Smooth muscle cell (in vitro differentiated cells): ENCODE measurements at regions not wholly inside any gene's neighbourhood (a gene's known extent, or its start where the extent isn't known, plus 50 kb on each side); places are given as distances from the start of the nearest gene placed in this dataset.
"Not testable (repeated sequence)": the region's sequence is repeated elsewhere in the genome, so short reads cannot be mapped to it uniquely, and the experiment has no call there.

Experiments used
- DNase-seq: peaks from one replicate; lab custom pipeline; 2025; ENCODE audit not compliant: unreplicated experiment; lab: John Stamatoyannopoulos, UW
- H2AFZ ChIP-seq: fragments of 200-600 bp; sonication (generic); 2 replicates; pipeline ENCODE4 v1.6.0; 2016; ENCODE audit warnings: antibody characterized with exemption, low read depth, mild to moderate bottlenecking
- H3F3A ChIP-seq: fragments of 200-600 bp; sonication (generic); 2 replicates; pipeline ENCODE4 v1.6.0; 2017; ENCODE audit warnings: antibody characterized with exemption, low read depth
- H3K27ac ChIP-seq: fragments of 200-600 bp; sonication (generic); 2 replicates; pipeline ENCODE4 v1.5.1; 2016; ENCODE audit warnings: low read depth, mild to moderate bottlenecking
- H3K27me3 ChIP-seq: fragments of 200-600 bp; sonication (generic); 2 replicates; pipeline ENCODE4 v1.6.1; 2016; ENCODE audit warnings: low read depth, mild to moderate bottlenecking
- H3K36me3 ChIP-seq: fragments of 200-600 bp; sonication (generic); 2 replicates; pipeline ENCODE4 v1.5.1; 2016; ENCODE audit warnings: low read depth
- H3K4me1 ChIP-seq: fragments of 200-600 bp; sonication (generic); 2 replicates; pipeline ENCODE4 v1.5.1; 2016; ENCODE audit warnings: low read depth
- H3K4me2 ChIP-seq: fragments of 200-600 bp; sonication (generic); 2 replicates; pipeline ENCODE4 v1.6.0; 2016; ENCODE audit warnings: mild to moderate bottlenecking
- H3K4me3 ChIP-seq: fragments of 200-600 bp; sonication (generic); 2 replicates; pipeline ENCODE4 v1.5.1; 2016; ENCODE audit warnings: mild to moderate bottlenecking
- H3K79me2 ChIP-seq: fragments of 200-600 bp; sonication (generic); 2 replicates; pipeline ENCODE4 v1.6.0; 2016; ENCODE audit warnings: low read depth, mild to moderate bottlenecking
- H3K9ac ChIP-seq: fragments of 200-600 bp; sonication (generic); 2 replicates; pipeline ENCODE4 v1.6.0; 2016; ENCODE audit warnings: low read depth
- H3K9me3 ChIP-seq: fragments of 200-600 bp; sonication (generic); replicated peaks from 2 replicates; pipeline ENCODE4 v1.5.1; 2016; ENCODE audit warnings: low read depth
- H4K20me1 ChIP-seq: fragments of 200-600 bp; sonication (generic); 2 replicates; pipeline ENCODE4 v1.6.0; 2016; ENCODE audit warnings: low read depth
- CTCF ChIP-seq: fragments of 200-600 bp; sonication (generic); IDR thresholded peaks from 2 replicates; pipeline ENCODE4 v1.5.1; 2017; ENCODE audit warnings: borderline replicate concordance, mild to moderate bottlenecking, antibody characterized with exemption; ENCODE audit not compliant: insufficient read depth, poor library complexity, severe bottlenecking
- WGBS: methylation state at CpG from one replicate; pipeline ENCODE4 v1.1.7; 2016; ENCODE audit warnings: low lambda C conversion rate; 5-methylcytosine and 5-hydroxymethylcytosine counted together

- Histone ChIP-seq H3K4me3 (no peak overlapping the region), H3K36me3 (no peaks in the 10 kb centered on the region), H3K27me3 (no peaks in the 10 kb centered on the region), H3K9me3 (no peaks in the 10 kb centered on the region), H3K4me2 (no peak overlapping the region), H3K4me1 (no peaks in the 10 kb centered on the region), H3F3A (no peaks in the 10 kb centered on the region), H3K79me2 (no peaks in the 10 kb centered on the region), H3K27ac (no peak overlapping the region), H2AFZ (no peak overlapping the region), H4K20me1 (no peaks in the 10 kb centered on the region), H3K9ac (no peak overlapping the region)
- WGBS, result 83% methylated on average over 2 of the region's 2 CpGs
- no peak for DNase-seq
- no peak for TF ChIP-seq CTCF
Measured at GRCh38 chr4:147287588-147287890, 193.4 kb upstream of the EDNRA start.

GRCh38 chr4:147288512-147288911, 192.4 kb upstream of the EDNRA start:
- Histone ChIP-seq H3K4me3 (no peak overlapping the region), H2AFZ (no peak overlapping the region), H3K36me3 (no peaks in the 10 kb centered on the region), H3K4me2 (no peak overlapping the region), H3K27ac (no peak overlapping the region), H3K27me3 (no peaks in the 10 kb centered on the region), H3K4me1 (no peaks in the 10 kb centered on the region), H3K79me2 (no peaks in the 10 kb centered on the region), H4K20me1 (no peaks in the 10 kb centered on the region), H3K9me3 (no peaks in the 10 kb centered on the region), H3K9ac (no peak overlapping the region), H3F3A (no peaks in the 10 kb centered on the region)
- WGBS, result 100% methylated on average over 1 of the region's 1 CpG
- no peak for DNase-seq
- TF ChIP-seq CTCF, result no peak

- Histone ChIP-seq H3K27ac (no peak overlapping the region), H2AFZ (no peak overlapping the region), H3K36me3 (no peaks in the 10 kb centered on the region), H3K4me1 (no peaks in the 10 kb centered on the region), H3K9me3 (no peaks in the 10 kb centered on the region), H4K20me1 (no peaks in the 10 kb centered on the region), H3K4me2 (no peak overlapping the region), H3K9ac (no peak overlapping the region), H3K79me2 (no peaks in the 10 kb centered on the region), H3F3A (no peaks in the 10 kb centered on the region), H3K27me3 (no peaks in the 10 kb centered on the region), H3K4me3 (no peak overlapping the region)
- no peak for TF ChIP-seq CTCF
- DNase-seq, result no peak
- WGBS, result 94% methylated on average over 5 of the region's 5 CpGs
Measured at GRCh38 chr4:147289181-147289580, 191.7 kb upstream of the EDNRA start.

GRCh38 chr4:147292604-147293313, 188.1 kb upstream of the EDNRA start:
- 75% methylated on average over 10 of the region's 10 CpGs for WGBS
- H3K4me1 ChIP-seq, H3K79me2 ChIP-seq, H3K4me2 ChIP-seq, H3K27ac ChIP-seq, H3K27me3 ChIP-seq, H3K36me3 ChIP-seq, H3F3A ChIP-seq, H3K9ac ChIP-seq, H3K4me3 ChIP-seq, H4K20me1 ChIP-seq, DNase-seq, H3K9me3 ChIP-seq: not testable (repeated sequence)
- H2AFZ ChIP-seq, result peak overlapping the region; percentile 66

- not testable (repeated sequence) for DNase-seq, H2AFZ ChIP-seq, H4K20me1 ChIP-seq, H3K4me2 ChIP-seq, H3K36me3 ChIP-seq, H3F3A ChIP-seq, H3K4me1 ChIP-seq, H3K9ac ChIP-seq, H3K79me2 ChIP-seq, H3K27me3 ChIP-seq, H3K9me3 ChIP-seq, H3K27ac ChIP-seq, H3K4me3 ChIP-seq
- 95% methylated on average over 6 of the region's 6 CpGs for WGBS
Measured at GRCh38 chr4:147293314-147293677, 187.6 kb upstream of the EDNRA start.
